ENCODE measurements at regions not wholly inside any gene's neighbourhood (a gene's known extent, or its start where the extent isn't known, plus 50 kb on each side); places are given as distances from the start of the nearest gene placed in this dataset.

- H3K4me1 ChIP-seq (replicated peaks in 1 of 2; ENCODE audit: control insufficient read depth in 2 of 2, insufficient read depth in 2 of 2, low read length in 2 of 2), result no peaks in the 10 kb centered on the region
- no peak for DNase-seq (ENCODE audit: extremely low read depth in 1 of 4, low spot score in 3 of 4)
- H4K20me1 ChIP-seq (replicated peaks; ENCODE audit: control insufficient read depth, insufficient read depth, low read length), result no peaks in the 10 kb centered on the region
- intact Hi-C loops (cut with micrococcal nuclease), result no loop called here
- no peak for ATAC-seq
- WGBS (ENCODE audit: insufficient coverage, low coverage, missing lambda C conversion rate), result 0% methylated on average over 2 of the region's 2 CpGs
- TF ChIP-seq TRIM25 (IDR thresholded peaks at IDR 0.05; ENCODE audit: borderline replicate concordance), result no peak
- no peak for TF ChIP-seq ZNF551 (CRISPR knock-in tag; IDR thresholded peaks at IDR 0.05)
- no peak for TF ChIP-seq ESRRB (CRISPR knock-in tag; IDR thresholded peaks at IDR 0.05; ENCODE audit: borderline replicate concordance)
- no peak for TF ChIP-seq SMARCA5 (IDR thresholded peaks at IDR 0.05)
- TF ChIP-seq ZNF655 (CRISPR knock-in tag; IDR thresholded peaks at IDR 0.05), result no peak
- no peak for TF ChIP-seq ETS1 (conservative IDR thresholded peaks at IDR 0.05; ENCODE audit: control insufficient read depth, low read depth, low read length)
- TF ChIP-seq ZKSCAN1 (IDR thresholded peaks at IDR 0.05; ENCODE audit: low read depth, low read length), result no peak
- TF ChIP-seq POLR2AphosphoS2 (IDR thresholded peaks at IDR 0.05; ENCODE audit: low read length), result no peak
- no peak for TF ChIP-seq NR3C1 (CRISPR knock-in tag; IDR thresholded peaks at IDR 0.05)
- no peak for TF ChIP-seq ZBTB34 (CRISPR knock-in tag; IDR thresholded peaks at IDR 0.05)
- no peak for TF ChIP-seq ZNF124 (CRISPR knock-in tag; IDR thresholded peaks at IDR 0.05)
- TF ChIP-seq NFYB (IDR thresholded peaks at IDR 0.05; ENCODE audit: extremely low read depth, insufficient read length), result no peak
- TF ChIP-seq CBX2 (IDR thresholded peaks at IDR 0.05; ENCODE audit: insufficient read depth, low read length, poor library complexity, severe bottlenecking), result no peak
- no peak for TF ChIP-seq SPI1 (IDR thresholded peaks at IDR 0.05; ENCODE audit: borderline replicate concordance, low read depth, low read length)
- TF ChIP-seq PYGO2 (tag; IDR thresholded peaks at IDR 0.05), result no peak
- TF ChIP-seq MTA3 (IDR thresholded peaks at IDR 0.05; ENCODE audit: borderline replicate concordance), result no peak
- H3K79me2 ChIP-seq (ENCODE audit: control insufficient read depth, insufficient read depth, low read length), result no peaks in the 10 kb centered on the region
- no TSS peak for BruUV-seq (replicated peaks)
- H3K27me3 ChIP-seq (ENCODE audit: control insufficient read depth in 2 of 2, insufficient read depth in 2 of 2, low read length in 2 of 2), result no peaks in the 10 kb centered on the region
- POLR2A ChIA-PET, result no interaction called here
- no peaks in the 10 kb centered on the region for H3K36me3 ChIP-seq (ENCODE audit: control insufficient read depth, insufficient read depth, low read length)
- CTCF ChIA-PET (ENCODE audit: low intra/inter-chr PET ratio), result no interaction called here
- H3K9ac ChIP-seq (ENCODE audit: insufficient read depth in 1 of 2, low read depth in 2 of 2, low read length in 2 of 2), result no peak overlapping the region
- H3K4me2 ChIP-seq (ENCODE audit: insufficient read depth, low read length), result no peak overlapping the region
- in situ Hi-C loops (cut with MboI), result no loop called here
- no peak overlapping the region for H3K27ac ChIP-seq (ENCODE audit: extremely low read depth, low read depth, low read length)
- FAIRE-seq, result no peak
- no peaks in the 10 kb centered on the region for H3K9me1 ChIP-seq (ENCODE audit: control insufficient read depth, insufficient read depth, low read length)
- no peaks in the 10 kb centered on the region for H3K9me3 ChIP-seq (replicated peaks; ENCODE audit: control insufficient read depth, insufficient read depth, low read depth, low read length)
- H2AFZ ChIP-seq (ENCODE audit: low read depth, low read length), result no peak overlapping the region
- H3K4me3 ChIP-seq, result no peak overlapping the region
Observed at GRCh38 chr3:79887213-79887612, 119.4 kb upstream of the ROBO1 start.

Data from K562 (cell line).